NCI-H510A treated with DMSO at 0.1 percent for 48 hours (cell line): ENCODE measurements at regions not wholly inside any gene's neighbourhood (a gene's known extent, or its start where the extent isn't known, plus 50 kb on each side); places are given as distances from the start of the nearest gene placed in this dataset.

Experiments
- DNase-seq: peaks from one replicate; lab custom pipeline; 2025; lab: John Stamatoyannopoulos, UW

DNA sequence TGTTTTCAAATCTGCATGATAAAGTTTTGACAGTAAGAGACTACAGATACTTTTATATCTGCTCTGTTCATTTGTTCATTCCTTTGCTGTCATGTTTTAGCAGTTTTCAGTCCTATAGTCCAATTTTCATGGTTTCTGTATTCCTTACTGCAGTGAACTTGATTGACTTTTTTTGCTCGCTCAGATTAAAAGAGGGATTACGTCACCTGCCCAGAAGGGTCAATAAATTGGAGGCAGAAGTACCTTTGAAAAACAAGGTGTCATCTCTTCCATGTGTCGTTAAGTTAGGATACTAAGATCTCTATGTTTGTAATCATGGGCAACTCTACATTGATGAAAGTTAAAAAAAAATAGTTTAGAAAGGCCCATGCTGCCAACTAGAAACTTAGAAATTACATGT lies 250.1 kb upstream of the SMIM31 start:
- DNase-seq = no peak

DNA sequence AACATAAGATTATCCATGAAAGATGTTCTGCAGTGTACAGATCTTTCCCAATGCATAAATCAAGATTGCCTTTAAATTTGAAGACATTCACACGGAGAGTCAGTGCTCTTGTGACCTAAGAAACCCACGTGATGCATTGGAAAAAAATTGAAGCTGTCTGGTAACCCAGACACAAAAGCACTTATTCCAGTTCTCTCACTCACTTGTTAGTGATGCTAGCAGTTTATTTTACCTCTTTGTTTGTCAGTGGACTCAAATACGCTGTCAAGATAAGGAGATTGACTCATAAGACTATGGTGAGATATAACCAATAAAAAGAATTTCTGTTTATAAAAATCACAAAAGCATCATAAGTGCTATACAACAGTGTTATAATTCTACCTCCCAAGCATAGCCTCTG lies 245.8 kb upstream of the SMIM31 start:
- DNase-seq = no peak

DNA sequence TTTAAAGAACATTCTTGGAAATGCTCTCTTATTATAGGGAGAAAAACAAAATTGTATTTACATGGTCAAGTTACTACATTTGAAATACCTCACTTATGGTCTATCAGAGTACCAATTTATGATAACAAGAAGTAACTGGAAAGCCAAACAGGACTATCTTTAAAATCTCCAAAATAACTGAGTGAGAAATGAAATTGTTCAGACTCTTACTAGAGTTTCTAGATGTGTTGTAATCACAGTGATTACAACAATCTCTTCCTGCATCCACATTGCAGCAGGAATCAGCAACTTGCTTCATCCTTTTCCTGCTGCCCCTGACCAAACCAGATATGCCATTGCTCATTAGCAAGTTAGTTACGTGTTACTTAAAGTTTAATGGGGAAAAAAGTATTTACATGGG lies 245.2 kb upstream of the SMIM31 start:
- DNase-seq = no peak

DNA sequence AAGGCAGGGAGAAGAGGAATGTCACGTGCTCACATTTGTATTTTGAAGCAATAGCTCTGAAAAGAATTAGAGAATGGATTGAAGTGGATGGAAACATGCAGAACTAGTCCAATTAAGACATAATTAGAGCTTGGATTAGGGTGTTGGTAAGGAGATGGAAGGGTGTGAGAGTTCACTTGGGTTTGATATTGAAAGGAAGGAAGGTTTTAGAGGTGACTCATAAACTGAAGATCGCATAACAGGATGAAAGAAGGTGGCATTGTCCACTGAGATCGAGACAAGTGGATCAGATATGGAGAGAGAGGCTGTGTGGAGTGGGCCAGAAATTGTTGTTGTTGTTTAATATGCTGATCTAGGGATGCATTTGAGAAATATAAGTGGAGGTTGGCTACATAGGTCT lies 244.0 kb upstream of the SMIM31 start:
- DNase-seq = no peak

DNA sequence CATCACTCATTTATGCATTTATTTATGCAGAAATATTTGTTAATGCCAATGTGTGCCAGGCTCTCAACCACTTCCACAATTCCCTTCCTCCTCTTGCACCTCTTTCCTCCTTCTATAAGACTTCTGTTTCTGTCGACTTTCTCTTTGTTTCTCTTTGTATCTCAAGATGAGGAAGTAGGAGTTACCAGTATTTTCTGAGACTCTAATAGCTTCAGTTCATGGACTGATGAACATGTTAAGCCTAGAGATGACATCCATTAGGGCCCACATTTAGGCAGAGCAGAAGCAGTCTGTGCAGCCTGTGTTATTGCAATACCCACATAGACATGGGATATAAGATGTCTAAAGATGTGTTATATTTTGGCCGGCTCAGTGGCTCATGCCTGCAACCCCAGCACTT lies 241.8 kb upstream of the SMIM31 start:
- DNase-seq = no peak

DNA sequence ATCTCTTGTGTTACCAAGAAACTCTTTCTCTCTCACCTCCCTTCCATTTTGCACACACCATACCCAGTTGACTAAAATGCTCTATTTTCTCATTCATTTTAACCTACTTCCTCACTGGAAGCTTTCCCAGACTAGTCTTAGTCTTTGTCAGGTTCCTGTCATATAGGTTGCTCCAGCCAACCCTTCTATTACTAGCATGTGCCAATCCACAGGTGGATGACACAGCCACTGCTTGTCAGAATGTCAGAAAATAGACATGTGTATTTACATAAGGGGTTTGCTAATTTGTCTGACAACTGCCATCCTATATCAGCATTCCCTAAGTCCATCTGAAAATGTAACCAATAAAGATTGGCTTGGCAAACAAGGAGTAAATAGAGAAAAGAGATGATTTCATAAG lies 239.2 kb upstream of the SMIM31 start:
- DNase-seq = no peak

DNA sequence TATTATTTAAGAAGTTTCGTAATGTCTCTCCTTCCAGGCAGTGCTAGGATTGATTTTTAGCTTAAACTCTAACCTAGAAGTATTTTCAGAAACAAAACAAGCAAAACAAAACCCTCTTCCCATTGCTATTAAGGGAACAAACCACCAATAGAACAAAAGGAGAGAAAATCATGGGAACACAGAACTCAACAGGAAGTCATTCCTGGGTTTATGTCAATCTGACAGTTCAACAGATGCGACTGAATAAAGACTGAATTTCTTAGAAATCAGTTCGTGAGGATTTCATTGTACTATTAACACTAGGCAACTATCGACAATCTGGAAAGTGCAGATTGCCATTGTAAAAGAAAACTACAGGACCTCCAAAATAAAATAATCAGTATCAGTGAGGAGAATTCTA lies 229.1 kb upstream of the SMIM31 start:
- no peak for DNase-seq

DNA sequence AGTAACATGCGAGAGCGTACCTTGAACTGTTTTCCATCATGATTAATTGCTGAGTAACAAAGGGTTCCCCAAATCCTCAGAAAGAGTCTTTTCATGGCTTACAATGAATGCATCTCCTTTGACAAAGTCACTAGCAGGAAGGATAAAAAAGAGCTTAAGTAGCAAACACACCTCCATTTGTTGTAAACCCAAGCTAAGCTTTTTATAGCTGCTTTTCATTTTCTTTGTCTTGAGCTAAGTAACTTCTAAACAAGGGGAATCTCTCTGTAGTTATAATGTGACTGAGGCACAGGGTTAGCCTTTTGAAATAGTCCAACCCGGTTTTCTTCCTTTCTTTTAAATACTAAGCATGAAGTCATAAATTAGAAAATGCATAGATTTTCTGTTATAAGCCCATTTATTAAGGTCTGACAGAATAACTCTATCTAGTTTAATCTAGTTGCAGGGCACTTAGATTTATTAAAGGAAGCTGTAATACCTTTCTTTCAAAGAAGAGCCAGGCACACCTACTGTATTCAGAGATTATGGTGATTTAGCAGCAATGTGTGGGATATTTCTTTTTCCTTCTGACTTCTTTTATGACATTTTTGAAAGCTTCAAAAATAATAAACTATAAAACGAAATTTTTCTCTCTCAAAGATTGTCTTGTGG lies 226.9 kb upstream of the SMIM31 start:
- DNase-seq = no peak

DNA sequence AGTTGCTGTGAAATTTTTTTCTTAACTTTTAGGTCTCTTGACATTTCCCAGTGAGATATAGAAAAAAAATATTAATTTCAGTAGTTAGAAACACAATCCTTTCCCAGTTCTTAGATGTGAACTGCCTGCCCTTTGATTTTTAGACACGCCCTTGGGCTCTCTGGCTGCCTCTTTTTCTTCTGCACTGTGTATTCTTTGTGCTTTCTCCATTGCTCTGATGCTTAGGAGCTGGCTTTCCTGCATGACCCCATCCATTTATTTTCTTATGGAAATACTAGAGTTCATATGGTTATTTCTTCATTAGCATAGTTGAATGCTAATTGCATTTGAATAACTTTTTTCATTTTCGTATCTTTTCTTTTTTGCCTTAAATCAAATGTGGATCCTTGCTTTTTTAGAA lies 224.9 kb upstream of the SMIM31 start:
- DNase-seq = no peak

DNA sequence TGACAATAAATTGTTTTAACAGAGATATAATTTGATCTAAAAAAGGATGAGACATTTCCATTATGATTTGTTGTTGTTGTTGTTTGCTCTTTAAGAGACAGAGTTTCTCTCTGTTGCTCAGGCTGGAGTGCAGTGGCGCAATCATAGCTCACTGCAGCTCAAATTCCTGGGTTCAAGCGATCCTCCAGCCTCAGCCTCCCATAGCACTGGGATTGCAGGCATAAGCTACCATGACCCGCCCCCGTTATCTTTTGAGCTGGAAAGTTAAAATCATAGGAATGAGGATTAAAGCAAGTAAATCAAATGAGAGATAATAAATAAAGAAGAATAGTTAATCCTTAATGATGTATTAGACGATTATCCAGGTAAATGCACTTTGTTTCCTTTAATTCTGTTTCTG lies 224.4 kb upstream of the SMIM31 start:
- no peak for DNase-seq

DNA sequence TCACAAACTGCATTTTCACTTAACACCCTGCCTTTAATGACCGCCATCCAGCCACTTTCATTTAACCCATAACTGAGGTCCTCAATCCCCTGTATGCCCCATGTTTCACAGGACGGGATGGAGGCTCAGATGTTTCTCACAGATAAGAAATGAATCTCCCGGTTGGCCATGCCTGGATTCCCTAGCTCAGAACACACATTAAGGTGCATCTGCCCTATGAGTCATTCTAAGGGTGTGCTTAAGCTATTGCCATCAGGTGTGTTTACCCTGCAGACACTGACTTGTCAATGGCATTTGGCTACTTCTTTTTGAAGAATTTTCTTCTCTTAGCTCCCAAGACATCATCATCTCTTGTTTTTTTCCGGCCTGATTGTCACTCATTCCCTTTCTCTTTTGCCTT lies 222.6 kb upstream of the SMIM31 start:
- DNase-seq = no peak

DNA sequence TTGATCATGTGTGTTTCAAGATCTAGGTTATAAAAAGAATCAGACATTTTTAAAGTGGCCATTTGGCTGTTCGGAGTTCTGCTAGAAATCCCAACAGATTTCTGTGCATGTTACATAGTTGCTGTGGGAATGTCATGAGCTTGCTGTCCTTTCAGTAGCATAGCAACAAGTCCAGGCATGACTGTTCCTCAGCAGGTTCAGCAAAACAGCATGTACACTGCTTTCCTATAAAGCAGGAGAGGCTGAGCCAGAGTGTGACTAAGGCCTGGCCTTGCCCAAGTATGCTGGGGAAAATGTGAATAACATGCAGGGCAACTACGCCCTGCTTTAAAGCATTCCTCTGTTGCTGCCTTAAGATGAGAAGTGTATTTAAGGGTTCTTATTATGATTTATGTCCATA lies 217.1 kb upstream of the SMIM31 start:
- no peak for DNase-seq

DNA sequence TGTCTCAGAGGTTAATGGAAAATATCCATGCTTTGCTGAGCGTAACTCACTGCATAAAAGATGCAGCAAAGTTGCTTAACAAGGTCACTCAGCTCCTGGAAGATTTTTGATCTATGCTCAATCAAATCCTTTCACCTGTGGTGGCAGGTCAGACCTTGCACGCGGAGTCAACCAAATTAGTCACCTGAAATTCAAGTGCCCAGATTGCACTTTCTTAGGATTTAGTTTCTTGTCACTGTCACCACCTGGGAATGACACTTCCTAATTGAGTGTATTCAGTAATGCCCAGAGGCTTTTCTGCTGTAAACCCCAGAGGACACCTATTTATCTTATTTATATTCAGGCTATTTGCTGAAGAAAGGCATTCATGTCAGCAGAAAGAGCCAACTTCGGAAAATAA lies 215.8 kb upstream of the SMIM31 start:
- no peak for DNase-seq

DNA sequence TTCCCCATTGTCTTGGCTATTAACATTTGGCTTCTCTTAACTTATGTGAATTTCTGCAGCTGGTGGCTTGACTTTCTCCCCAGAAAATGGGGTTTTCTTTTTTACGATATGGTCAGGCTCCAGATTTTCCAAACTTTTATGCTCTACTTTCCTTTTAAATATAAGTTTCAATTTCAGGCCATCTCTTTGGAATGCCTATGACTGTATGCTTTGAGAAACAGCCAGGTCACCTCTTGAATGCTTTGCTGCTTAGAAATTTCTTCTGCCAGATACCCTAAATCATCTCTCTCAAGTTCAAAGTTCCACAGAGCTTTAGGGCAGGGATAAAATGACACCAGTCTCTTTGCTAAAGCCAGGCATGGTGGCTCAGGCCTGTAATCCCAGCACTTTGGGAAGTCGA lies 212.9 kb upstream of the SMIM31 start:
- DNase-seq = no peak

DNA sequence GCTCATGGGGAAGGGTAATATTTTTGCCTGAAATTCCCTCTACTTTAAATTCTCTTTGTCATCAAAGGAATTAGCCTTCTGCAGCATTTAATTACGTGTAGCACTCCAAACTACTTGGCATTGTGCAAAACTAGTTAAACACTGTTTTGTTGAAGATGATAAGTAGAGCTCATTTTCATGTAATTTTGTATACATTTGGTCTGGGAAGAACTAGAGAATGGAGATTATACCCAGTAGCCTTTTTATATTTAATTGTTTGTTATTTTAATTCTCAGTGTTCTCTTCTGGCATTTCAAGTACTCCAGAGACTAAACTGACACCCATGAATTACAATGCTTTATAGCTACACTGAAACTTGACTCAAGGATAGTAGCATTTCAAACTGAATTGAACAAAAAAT lies 211.5 kb upstream of the SMIM31 start:
- no peak for DNase-seq

DNA sequence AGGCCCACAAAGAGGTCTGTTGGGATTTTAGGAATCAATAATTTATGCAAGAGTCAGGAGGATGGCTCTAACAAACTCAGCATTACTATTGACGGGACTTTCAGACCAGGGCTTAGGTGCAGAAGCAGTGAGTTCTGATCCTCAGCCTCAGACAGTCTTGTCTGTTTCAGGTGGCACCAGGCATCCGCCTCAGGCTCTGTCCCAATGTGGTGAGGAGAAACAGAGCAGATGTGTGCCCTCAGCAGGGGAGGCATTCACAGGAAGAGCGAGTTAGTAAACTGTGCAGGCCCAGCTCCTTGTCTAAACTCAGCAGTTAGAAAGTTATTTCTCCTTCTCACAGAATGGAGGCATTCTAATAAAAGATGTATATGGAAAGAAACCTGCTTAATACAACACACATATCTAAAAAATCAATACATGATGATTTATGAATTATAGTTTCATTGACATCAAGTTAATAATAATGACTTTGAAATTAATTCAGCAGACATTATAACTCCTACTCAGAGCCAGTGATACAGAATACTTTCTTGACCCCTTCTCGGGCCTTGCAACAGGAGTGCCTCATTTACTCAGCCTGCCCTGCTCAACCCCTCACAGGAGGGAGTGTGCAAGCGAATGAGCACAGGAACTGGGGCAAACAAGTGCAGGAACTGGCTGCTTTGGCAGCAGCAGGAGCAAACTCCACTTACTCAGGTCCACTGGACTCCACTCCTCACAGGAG lies 202.8 kb upstream of the SMIM31 start:
- DNase-seq = no peak

DNA sequence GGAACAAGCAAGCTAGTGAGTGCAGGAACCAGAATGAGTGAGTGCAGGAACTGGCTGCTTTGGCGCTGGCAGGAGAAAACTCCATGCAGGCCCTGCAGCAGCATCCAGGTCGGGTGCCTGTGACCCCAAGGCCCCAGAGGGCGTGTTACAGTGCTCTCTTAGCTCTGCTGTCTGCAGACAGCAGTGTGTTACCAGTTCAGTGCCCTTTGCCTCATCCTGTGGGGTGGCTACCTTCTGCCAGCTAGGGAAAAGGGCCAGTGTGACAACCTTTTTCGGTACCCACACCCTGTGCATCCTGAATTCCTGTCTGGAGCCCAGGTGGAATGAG lies 202.3 kb upstream of the SMIM31 start:
- DNase-seq = no peak

DNA sequence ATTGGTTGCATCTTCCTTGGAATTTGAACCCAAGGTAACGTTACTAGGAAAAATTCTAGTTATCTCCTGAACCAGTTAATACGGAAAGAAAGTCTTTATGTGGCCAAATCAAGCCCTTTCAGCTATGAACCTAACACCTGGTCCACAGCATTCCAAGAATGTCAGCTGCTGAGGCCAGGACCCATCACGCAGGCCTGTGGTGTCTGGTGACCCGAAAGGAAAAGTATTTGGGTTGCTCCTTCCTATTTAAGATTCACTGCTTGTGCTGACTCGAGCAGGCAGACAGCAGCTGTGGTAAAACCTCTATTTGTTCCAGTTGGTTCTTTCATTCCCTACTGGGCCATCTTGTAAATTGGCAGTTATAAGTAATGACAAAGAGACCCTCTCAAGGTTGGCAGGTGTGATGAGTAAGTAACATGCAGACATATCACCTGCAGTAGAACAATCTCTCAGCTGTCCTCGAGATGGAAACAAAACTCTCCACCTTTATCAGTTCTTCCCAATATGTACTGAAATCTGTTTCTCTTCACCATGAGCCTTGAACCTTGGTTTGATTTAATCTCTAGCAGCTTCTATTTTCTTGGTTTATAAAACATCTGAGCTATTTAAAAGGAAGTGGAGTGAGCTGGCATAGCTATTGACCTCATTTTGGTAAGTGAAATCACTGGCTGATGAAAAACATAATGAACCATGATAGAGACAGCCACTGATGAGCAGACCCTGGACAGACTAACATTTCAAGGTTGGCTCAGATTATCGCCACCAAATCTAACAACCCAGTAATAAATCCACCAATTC lies 182.1 kb upstream of the SMIM31 start:
- no peak for DNase-seq

DNA sequence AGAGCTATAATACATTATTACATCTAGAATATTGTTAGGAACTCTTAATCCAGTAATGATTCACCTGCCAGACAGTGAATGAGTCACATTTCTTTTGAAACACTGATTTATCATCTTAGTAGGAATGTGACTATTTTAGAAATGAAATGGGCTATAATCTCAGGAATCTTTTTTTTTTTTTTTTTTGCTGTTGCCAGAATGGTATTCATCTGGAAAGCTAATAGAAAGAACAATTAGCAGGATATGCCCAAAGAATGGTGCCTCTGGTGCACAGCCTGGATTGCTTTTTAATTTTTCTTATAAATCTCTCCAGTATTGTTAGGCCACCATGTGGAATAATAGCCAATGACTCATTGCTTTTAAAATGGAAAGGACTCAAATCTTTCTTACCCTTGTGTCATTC lies 181.1 kb upstream of the SMIM31 start:
- DNase-seq = no peak

DNA sequence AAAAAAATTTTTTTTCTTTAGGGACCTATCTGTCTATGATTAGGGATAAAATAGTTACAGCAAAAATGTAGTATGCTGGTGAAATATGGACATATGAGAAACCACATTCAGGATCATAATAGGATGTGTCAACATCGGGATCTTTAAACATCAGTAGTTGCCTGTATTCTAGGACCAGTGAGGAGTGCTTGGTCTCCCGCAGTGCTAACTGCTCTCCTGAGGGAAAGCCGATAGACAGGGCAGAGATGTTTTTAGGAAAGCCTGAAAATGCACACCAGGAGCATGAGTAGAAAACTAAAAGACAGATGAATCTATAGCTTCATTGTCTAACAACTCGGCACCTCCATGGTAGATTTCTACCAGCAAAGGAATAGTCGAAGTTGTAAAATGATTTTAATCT lies 178.1 kb upstream of the SMIM31 start:
- no peak for DNase-seq

DNA sequence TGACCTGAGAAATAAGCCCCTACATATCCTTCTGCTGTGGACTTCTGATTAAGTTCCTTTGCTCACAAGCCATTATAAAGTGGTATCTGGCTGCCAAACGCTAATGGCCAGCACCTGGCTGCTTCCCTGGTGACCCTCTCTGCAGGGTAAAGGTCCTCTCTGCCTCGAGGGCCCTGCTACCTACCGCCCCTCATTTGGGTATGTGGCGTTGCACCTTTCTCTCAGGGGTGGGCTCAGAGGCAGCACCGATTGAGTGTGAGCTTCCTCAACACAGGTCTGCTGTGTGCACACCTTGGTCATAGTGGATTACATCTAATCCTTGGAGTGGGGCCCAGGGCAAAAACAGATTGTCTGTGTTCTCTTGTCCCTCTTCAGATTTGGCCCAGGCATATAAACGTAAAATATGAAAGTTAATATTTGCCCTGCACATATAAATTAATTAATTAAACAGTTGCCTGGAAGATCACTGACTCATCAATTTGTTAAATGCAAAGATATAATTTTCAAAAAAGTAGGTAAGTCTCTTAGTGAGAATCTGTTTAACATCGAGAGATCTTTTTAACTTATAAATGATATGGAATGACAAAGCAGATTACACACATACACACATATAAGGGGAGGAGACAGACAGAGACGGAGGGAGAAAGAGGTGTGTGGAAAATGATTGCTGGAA lies 174.5 kb upstream of the SMIM31 start:
- DNase-seq = no peak

DNA sequence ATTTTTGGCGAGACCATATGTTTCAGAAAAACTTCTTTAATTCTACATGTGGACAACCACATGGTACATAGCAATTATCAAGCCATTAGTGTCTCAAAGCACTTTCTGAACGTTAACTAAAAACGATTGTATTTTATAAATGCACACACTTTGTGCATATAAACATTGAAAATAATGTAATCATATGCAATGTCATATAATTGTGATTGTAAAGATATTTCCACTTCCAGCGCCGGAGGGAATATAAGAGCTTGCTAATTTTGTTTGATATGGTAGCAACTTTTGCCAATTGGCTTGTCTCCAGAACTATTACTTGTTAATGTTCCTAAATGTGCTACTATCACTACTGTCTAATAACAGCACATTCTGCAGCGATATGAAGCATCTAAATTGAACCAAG lies 162.3 kb upstream of the SMIM31 start:
- no peak for DNase-seq

DNA sequence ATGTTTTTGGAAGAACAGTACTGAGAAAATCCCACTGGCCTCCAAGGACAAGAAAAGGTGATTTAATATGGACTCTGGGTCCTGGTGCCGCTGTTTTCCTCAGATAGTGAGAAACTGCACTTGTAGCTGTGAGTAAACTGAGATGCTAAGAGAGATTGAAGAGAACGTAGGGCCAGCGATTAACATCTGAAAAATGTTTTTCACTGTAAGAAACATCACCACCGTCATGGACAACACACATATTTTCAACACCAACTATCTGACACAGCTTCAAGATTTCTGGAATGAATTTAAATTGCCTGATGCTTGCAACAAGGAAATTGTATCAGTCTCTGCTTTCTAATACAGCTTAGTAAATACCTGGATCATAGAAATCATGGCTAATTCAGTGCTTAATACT lies 158.2 kb upstream of the SMIM31 start:
- DNase-seq = no peak
